ENCODE measurements at regions not wholly inside any gene's neighbourhood (a gene's known extent, or its start where the extent isn't known, plus 50 kb on each side); places are given as distances from the start of the nearest gene placed in this dataset.

GRCh38 chr6:93592417-93592816 is 173.1 kb upstream of the EPHA7 start:
- Histone ChIP-seq H3K27ac (ENCODE audit: low read depth in 1 of 2, low read length in 2 of 2) (no peak overlapping the region), H3K9me3 (ENCODE audit: control insufficient read depth in 4 of 4, low read length in 3 of 4) (no peaks in the 10 kb centered on the region), H3K27me3 (ENCODE audit: control insufficient read depth in 4 of 4, insufficient read depth in 4 of 4, low read length in 3 of 4) (no peaks in the 10 kb centered on the region), H3K36me3 (ENCODE audit: control insufficient read depth in 4 of 4, insufficient read depth in 3 of 4, low read depth in 1 of 4, low read length in 3 of 4) (no peaks in the 10 kb centered on the region), H3K4me3 (ENCODE audit: low read depth in 1 of 3, low read length in 3 of 3) (no peak overlapping the region), H3K9ac (ENCODE audit: low read depth in 1 of 2, low read length in 2 of 2) (no peak overlapping the region), H3K4me1 (ENCODE audit: control insufficient read depth in 4 of 4, insufficient read depth in 4 of 4, low read length in 3 of 4) (no peaks in the 10 kb centered on the region)
- DNase-seq (ENCODE audit: low spot score) = no peak
- WGBS = 77% methylated on average over 1 of the region's 1 CpG
- TF ChIP-seq YY1 (IDR thresholded peaks at IDR 0.05) (no peak), HNF4A (conservative IDR thresholded peaks at IDR 0.05) (no peak), GABPA (IDR thresholded peaks at IDR 0.05 in 1 of 2, conservative IDR thresholded peaks at IDR 0.05 in 1 of 2) (no peak), MAX (IDR thresholded peaks at IDR 0.05) (no peak)

DNA sequence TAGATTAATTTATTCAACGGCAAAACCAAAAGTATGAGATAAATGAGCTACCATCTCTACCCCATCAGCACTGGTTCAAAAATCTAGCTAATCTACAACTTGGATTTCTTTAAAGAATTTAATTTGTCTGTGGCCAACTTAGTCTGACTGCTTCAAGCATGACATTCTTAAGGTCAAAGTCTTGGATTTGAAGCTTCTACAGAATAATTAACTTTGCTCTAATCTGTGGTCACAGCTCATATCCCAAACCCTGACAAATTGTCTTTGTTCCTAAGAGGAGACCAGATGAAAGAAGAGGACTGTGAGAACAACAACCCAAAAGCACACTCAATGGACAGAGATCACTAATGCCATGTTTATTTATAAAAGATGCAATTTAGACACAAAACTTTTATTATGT is 166.9 kb upstream of the EPHA7 start:
- H3K4me3 ChIP-seq (ENCODE audit: low read depth in 1 of 3, low read length in 3 of 3) = no peak overlapping the region
- no peaks in the 10 kb centered on the region for H3K27me3 ChIP-seq (ENCODE audit: control insufficient read depth in 4 of 4, insufficient read depth in 4 of 4, low read length in 3 of 4)
- H3K9me3 ChIP-seq (ENCODE audit: control insufficient read depth in 4 of 4, low read length in 3 of 4) = no peaks in the 10 kb centered on the region
- H3K27ac ChIP-seq (ENCODE audit: low read depth in 1 of 2, low read length in 2 of 2) = no peak overlapping the region
- no peaks in the 10 kb centered on the region for H3K4me1 ChIP-seq (ENCODE audit: control insufficient read depth in 4 of 4, insufficient read depth in 4 of 4, low read length in 3 of 4)
- H3K36me3 ChIP-seq (ENCODE audit: control insufficient read depth in 4 of 4, insufficient read depth in 3 of 4, low read depth in 1 of 4, low read length in 3 of 4) = no peaks in the 10 kb centered on the region
- DNase-seq (ENCODE audit: low spot score) = no peak
- TF ChIP-seq, protein P1, sequence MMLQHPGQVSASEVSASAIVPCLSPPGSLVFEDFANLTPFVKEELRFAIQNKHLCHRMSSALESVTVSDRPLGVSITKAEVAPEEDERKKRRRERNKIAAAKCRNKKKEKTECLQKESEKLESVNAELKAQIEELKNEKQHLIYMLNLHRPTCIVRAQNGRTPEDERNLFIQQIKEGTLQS (IDR thresholded peaks at IDR 0.05) = no peak
- no peak for TF ChIP-seq EGR1 (IDR thresholded peaks at IDR 0.05; ENCODE audit: low read depth in 2 of 2)
- 74% methylated on average over 1 of the region's 1 CpG for WGBS
- H3K9ac ChIP-seq (ENCODE audit: low read depth in 1 of 2, low read length in 2 of 2) = no peak overlapping the region

GRCh38 chr6:93584300-93584699 is 164.9 kb upstream of the EPHA7 start:
- H3K4me1 ChIP-seq (ENCODE audit: control insufficient read depth in 4 of 4, insufficient read depth in 4 of 4, low read length in 3 of 4) = no peaks in the 10 kb centered on the region
- TF ChIP-seq YY1 (IDR thresholded peaks at IDR 0.05) (no peak), TAF1 (conservative IDR thresholded peaks at IDR 0.05) (no peak), RAD21 (IDR thresholded peaks at IDR 0.05) (no peak), JUND (IDR thresholded peaks at IDR 0.05) (no peak), EGR1 (IDR thresholded peaks at IDR 0.05; ENCODE audit: low read depth in 2 of 2) (no peak), FOXA2 (IDR thresholded peaks at IDR 0.05) (no peak), RXRA (IDR thresholded peaks at IDR 0.05) (no peak), HNF4A (conservative IDR thresholded peaks at IDR 0.05) (no peak), SP1 (IDR thresholded peaks at IDR 0.05) (no peak), MAX (IDR thresholded peaks at IDR 0.05) (no peak), GABPA (IDR thresholded peaks at IDR 0.05 in 1 of 2, conservative IDR thresholded peaks at IDR 0.05 in 1 of 2) (no peak), NR2F2 (IDR thresholded peaks at IDR 0.05) (no peak), HNF4G (IDR thresholded peaks at IDR 0.05) (no peak), FOXA1 (IDR thresholded peaks at IDR 0.05) (no peak)
- TF ChIP-seq, protein P1 (IDR thresholded peaks at IDR 0.05) = no peak
- TF ChIP-seq, protein P2, sequence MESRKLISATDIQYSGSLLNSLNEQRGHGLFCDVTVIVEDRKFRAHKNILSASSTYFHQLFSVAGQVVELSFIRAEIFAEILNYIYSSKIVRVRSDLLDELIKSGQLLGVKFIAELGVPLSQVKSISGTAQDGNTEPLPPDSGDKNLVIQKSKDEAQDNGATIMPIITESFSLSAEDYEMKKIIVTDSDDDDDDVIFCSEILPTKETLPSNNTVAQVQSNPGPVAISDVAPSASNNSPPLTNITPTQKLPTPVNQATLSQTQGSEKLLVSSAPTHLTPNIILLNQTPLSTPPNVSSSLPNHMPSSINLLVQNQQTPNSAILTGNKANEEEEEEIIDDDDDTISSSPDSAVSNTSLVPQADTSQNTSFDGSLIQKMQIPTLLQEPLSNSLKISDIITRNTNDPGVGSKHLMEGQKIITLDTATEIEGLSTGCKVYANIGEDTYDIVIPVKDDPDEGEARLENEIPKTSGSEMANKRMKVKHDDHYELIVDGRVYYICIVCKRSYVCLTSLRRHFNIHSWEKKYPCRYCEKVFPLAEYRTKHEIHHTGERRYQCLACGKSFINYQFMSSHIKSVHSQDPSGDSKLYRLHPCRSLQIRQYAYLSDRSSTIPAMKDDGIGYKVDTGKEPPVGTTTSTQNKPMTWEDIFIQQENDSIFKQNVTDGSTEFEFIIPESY (IDR thresholded peaks at IDR 0.05) = no peak
- TF ChIP-seq, protein P3, sequence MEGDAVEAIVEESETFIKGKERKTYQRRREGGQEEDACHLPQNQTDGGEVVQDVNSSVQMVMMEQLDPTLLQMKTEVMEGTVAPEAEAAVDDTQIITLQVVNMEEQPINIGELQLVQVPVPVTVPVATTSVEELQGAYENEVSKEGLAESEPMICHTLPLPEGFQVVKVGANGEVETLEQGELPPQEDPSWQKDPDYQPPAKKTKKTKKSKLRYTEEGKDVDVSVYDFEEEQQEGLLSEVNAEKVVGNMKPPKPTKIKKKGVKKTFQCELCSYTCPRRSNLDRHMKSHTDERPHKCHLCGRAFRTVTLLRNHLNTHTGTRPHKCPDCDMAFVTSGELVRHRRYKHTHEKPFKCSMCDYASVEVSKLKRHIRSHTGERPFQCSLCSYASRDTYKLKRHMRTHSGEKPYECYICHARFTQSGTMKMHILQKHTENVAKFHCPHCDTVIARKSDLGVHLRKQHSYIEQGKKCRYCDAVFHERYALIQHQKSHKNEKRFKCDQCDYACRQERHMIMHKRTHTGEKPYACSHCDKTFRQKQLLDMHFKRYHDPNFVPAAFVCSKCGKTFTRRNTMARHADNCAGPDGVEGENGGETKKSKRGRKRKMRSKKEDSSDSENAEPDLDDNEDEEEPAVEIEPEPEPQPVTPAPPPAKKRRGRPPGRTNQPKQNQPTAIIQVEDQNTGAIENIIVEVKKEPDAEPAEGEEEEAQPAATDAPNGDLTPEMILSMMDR (IDR thresholded peaks at IDR 0.05; ENCODE audit: low read depth, low read length, missing input control) = no peak
- TF ChIP-seq, protein P4, sequence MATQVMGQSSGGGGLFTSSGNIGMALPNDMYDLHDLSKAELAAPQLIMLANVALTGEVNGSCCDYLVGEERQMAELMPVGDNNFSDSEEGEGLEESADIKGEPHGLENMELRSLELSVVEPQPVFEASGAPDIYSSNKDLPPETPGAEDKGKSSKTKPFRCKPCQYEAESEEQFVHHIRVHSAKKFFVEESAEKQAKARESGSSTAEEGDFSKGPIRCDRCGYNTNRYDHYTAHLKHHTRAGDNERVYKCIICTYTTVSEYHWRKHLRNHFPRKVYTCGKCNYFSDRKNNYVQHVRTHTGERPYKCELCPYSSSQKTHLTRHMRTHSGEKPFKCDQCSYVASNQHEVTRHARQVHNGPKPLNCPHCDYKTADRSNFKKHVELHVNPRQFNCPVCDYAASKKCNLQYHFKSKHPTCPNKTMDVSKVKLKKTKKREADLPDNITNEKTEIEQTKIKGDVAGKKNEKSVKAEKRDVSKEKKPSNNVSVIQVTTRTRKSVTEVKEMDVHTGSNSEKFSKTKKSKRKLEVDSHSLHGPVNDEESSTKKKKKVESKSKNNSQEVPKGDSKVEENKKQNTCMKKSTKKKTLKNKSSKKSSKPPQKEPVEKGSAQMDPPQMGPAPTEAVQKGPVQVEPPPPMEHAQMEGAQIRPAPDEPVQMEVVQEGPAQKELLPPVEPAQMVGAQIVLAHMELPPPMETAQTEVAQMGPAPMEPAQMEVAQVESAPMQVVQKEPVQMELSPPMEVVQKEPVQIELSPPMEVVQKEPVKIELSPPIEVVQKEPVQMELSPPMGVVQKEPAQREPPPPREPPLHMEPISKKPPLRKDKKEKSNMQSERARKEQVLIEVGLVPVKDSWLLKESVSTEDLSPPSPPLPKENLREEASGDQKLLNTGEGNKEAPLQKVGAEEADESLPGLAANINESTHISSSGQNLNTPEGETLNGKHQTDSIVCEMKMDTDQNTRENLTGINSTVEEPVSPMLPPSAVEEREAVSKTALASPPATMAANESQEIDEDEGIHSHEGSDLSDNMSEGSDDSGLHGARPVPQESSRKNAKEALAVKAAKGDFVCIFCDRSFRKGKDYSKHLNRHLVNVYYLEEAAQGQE (IDR thresholded peaks at IDR 0.05) = no peak
- no peak overlapping the region for H3K27ac ChIP-seq (ENCODE audit: low read depth in 1 of 2, low read length in 2 of 2)

More at GRCh38 chr6:93584300-93584699, 164.9 kb upstream of the EPHA7 start:
- H3K9me3 ChIP-seq (ENCODE audit: control insufficient read depth in 4 of 4, low read length in 3 of 4) = no peaks in the 10 kb centered on the region
- no peak overlapping the region for H3K4me3 ChIP-seq (ENCODE audit: low read depth in 1 of 3, low read length in 3 of 3)
- DNase-seq (ENCODE audit: low spot score) = no peak
- no peaks in the 10 kb centered on the region for H3K36me3 ChIP-seq (ENCODE audit: control insufficient read depth in 4 of 4, insufficient read depth in 3 of 4, low read depth in 1 of 4, low read length in 3 of 4)
- H3K9ac ChIP-seq (ENCODE audit: low read depth in 1 of 2, low read length in 2 of 2) = no peak overlapping the region
- no peaks in the 10 kb centered on the region for H3K27me3 ChIP-seq (ENCODE audit: control insufficient read depth in 4 of 4, insufficient read depth in 4 of 4, low read length in 3 of 4)
